GM12875 (cell line): ENCODE measurements at regions not wholly inside any gene's neighbourhood (a gene's known extent, or its start where the extent isn't known, plus 50 kb on each side); places are given as distances from the start of the nearest gene placed in this dataset.

Experiments used
- H3K4me3 ChIP-seq: one replicate; pipeline ENCODE4 v1.5.1; 2011; ENCODE audit warnings: low read depth, low read length, control low read depth
- CTCF ChIP-seq: IDR thresholded peaks from 2 replicates; pipeline ENCODE4 v1.5.1; 2011; ENCODE audit warnings: low read depth, mild to moderate bottlenecking, control low read depth, inconsistent platforms, low read length, moderate library complexity, borderline replicate concordance; ENCODE audit not compliant: insufficient read depth

- no peak for TF ChIP-seq CTCF
- H3K4me3 ChIP-seq = no peak overlapping the region
Observed at GRCh38 chr3:181998828-181999227, 287.1 kb downstream of the SOX2 start.

- no peak for TF ChIP-seq CTCF
- H3K4me3 ChIP-seq = no peak overlapping the region
Observed at GRCh38 chr3:181999314-181999713, 287.6 kb downstream of the SOX2 start.

- no peak for TF ChIP-seq CTCF
- no peak overlapping the region for H3K4me3 ChIP-seq
Observed at GRCh38 chr3:182000447-182000846, 288.7 kb downstream of the SOX2 start.

- H3K4me3 ChIP-seq = no peak overlapping the region
- TF ChIP-seq CTCF = no peak
Observed at GRCh38 chr3:182005219-182005618, 293.5 kb downstream of the SOX2 start.

- TF ChIP-seq CTCF = no peak
Observed at GRCh38 chr3:182005701-182006100, 294.0 kb downstream of the SOX2 start.

GRCh38 chr3:182006431-182006830, 294.7 kb downstream of the SOX2 start:
- no peak overlapping the region for H3K4me3 ChIP-seq
- no peak for TF ChIP-seq CTCF

More at GRCh38 chr3:182005701-182006100, 294.0 kb downstream of the SOX2 start:
- no peak overlapping the region for H3K4me3 ChIP-seq

- no peak overlapping the region for H3K4me3 ChIP-seq
- TF ChIP-seq CTCF = no peak
Observed at GRCh38 chr3:182007441-182007840, 295.7 kb downstream of the SOX2 start.
